K562 (cell line): ENCODE measurements at regions not wholly inside any gene's neighbourhood (a gene's known extent, or its start where the extent isn't known, plus 50 kb on each side); places are given as distances from the start of the nearest gene placed in this dataset.

Experiments
- ATAC-seq: fragments of 200-7000 bp; cut with Tn5 transposase; 3 replicates; pipeline ENCODE4 v1.9.1; 2020; ENCODE audit warnings: moderate library complexity
- BruUV-seq: library from RNA; stranded (reverse); fragments of 400-500 nt; replicated peaks from 2 replicates; lab custom pipeline; 2021; lab: Mats Ljungman, UMichigan
- CTCF ChIA-PET: fragments of 300-600 bp; formaldehyde crosslinking; extraction: SDS; loops from one replicate; lab custom pipeline; 2021; ENCODE audit warnings: low intra/inter-chr PET ratio; lab: Yijun Ruan, JAX
- POLR2A ChIA-PET: fragments of 300-600, 350-650 bp; sonication (Branson Sonifier 250); formaldehyde crosslinking; extraction: SDS; loops from one replicate; lab custom pipeline; 2021; ENCODE audit warnings: antibody characterized with exemption, inconsistent platforms; lab: Yijun Ruan, JAX
- DNase-seq, 4 experiments: peaks; one replicate each; pipeline versions ENCODE4 v3.0.0 to v3.0.0-alpha.2; 2011 to 2018; ENCODE audit warnings: low spot score in 3 of 4, mixed read lengths in 3 of 4; ENCODE audit errors: extremely low read depth in 1 of 4
- FAIRE-seq: peaks from 2 replicates; lab custom pipeline; 2011; peaks lifted over from hg19 to GRCh38; lab: Jason Lieb, UNC
- H2AFZ ChIP-seq: 2 replicates; pipeline ENCODE4 v1.6.0; 2011; ENCODE audit warnings: low read depth, low read length, control low read depth, inconsistent platforms
- H3K27ac ChIP-seq: fragments of 200-600 bp; 3 replicates; pipeline ENCODE4 v1.8.0; 2011; ENCODE audit warnings: low read depth, mild to moderate bottlenecking, control low read depth, inconsistent platforms, low read length, moderate library complexity, mixed read lengths; ENCODE audit errors: extremely low read depth
- H3K27me3 ChIP-seq, 2 experiments: fragments of 300-600 bp in 1 of 2; 2 replicates in 1 of 2; 3 replicates in 1 of 2; pipeline versions ENCODE4 v1.6.0 to v1.8.0; 2011; ENCODE audit warnings: inconsistent platforms in 2 of 2, low read length in 2 of 2, mild to moderate bottlenecking in 1 of 2, mixed read lengths in 1 of 2, moderate library complexity in 1 of 2; ENCODE audit not compliant: control insufficient read depth in 2 of 2, insufficient read depth in 2 of 2
- H3K36me3 ChIP-seq: fragments of 300-600 bp; 3 replicates; pipeline ENCODE4 v1.8.0; 2011; ENCODE audit warnings: mild to moderate bottlenecking, low read length, inconsistent platforms; ENCODE audit not compliant: control insufficient read depth, insufficient read depth
- H3K4me1 ChIP-seq, 2 experiments: fragments of 200-600 bp in 1 of 2; replicated peaks in 1 of 2; 2 replicates in 1 of 2; 3 replicates in 1 of 2; pipeline versions ENCODE4 v1.5.1 to v1.8.0; 2011; ENCODE audit warnings: inconsistent platforms in 2 of 2, low read length in 2 of 2, mild to moderate bottlenecking in 1 of 2, mixed read lengths in 1 of 2, moderate library complexity in 1 of 2; ENCODE audit not compliant: control insufficient read depth in 2 of 2, insufficient read depth in 2 of 2
- H3K4me2 ChIP-seq: 2 replicates; pipeline ENCODE4 v1.6.1; 2011; ENCODE audit warnings: low read length, control low read depth, inconsistent platforms, mixed read lengths; ENCODE audit not compliant: insufficient read depth
- H3K4me3 ChIP-seq: fragments of 200-600 bp; sonication (generic), shearing (Covaris generic); 2 replicates; pipeline ENCODE4 v1.5.1; 2016; ENCODE audit warnings: control low read depth, inconsistent platforms
- H3K79me2 ChIP-seq: fragments of 200-600 bp; 3 replicates; pipeline ENCODE4 v1.8.0; 2011; ENCODE audit warnings: low read length, inconsistent platforms; ENCODE audit not compliant: control insufficient read depth, insufficient read depth
- H3K9ac ChIP-seq, 2 experiments: 2 replicates each; pipeline versions ENCODE4 v1.6.0 to v1.6.1; 2011; ENCODE audit warnings: low read depth in 2 of 2, low read length in 2 of 2, control low read depth in 1 of 2, inconsistent platforms in 1 of 2, mild to moderate bottlenecking in 1 of 2, mixed read lengths in 1 of 2; ENCODE audit not compliant: insufficient read depth in 1 of 2
- H3K9me1 ChIP-seq: one replicate; pipeline ENCODE4 v1.6.0; 2011; ENCODE audit warnings: inconsistent platforms, mild to moderate bottlenecking, low read length, moderate library complexity; ENCODE audit not compliant: control insufficient read depth, insufficient read depth
- H3K9me3 ChIP-seq: replicated peaks from 2 replicates; pipeline ENCODE4 v1.5.1; 2011; ENCODE audit warnings: low read depth, low read length, inconsistent platforms; ENCODE audit not compliant: control insufficient read depth, insufficient read depth
- H4K20me1 ChIP-seq: replicated peaks from 2 replicates; pipeline ENCODE4 v1.6.1; 2011; ENCODE audit warnings: low read length, inconsistent platforms, mixed read lengths; ENCODE audit not compliant: control insufficient read depth, insufficient read depth
- ZNF184 ChIP-seq: sonication (generic); formaldehyde crosslinking; IDR thresholded peaks from 2 replicates; pipeline ENCODE4 v1.5.0; 2020; ENCODE audit warnings: missing genetic modification reagents
- WGBS: fragments of 100-300 bp; shearing (Covaris generic); methylation state at CpG from one replicate; pipeline ENCODE4 v1.1.6; 2016; ENCODE audit warnings: low coverage, mixed read lengths; ENCODE audit not compliant: insufficient coverage; ENCODE audit errors: missing lambda C conversion rate; 5-methylcytosine and 5-hydroxymethylcytosine counted together
- in situ Hi-C: fragments of 300-500 bp; cut with MboI; formaldehyde crosslinking; loops from 4 replicates; pipeline ENCODE4 v1.15.0; 2018; ENCODE audit warnings: inconsistent platforms, mixed read lengths
- intact Hi-C: fragments of 100-400 bp; cut with micrococcal nuclease; formaldehyde crosslinking; loops from 2 replicates; pipeline ENCODE4 v1.14.2; 2022
- TF ChIP-seq, protein P1 (sequence below), 2 experiments: fragments of 450-650 bp; IDR thresholded peaks; 2 replicates each; pipeline ENCODE4 v1.6.1; 2018; ENCODE audit warnings: mild to moderate bottlenecking in 2 of 2, low read depth in 1 of 2; ENCODE audit not compliant: partially characterized antibody in 2 of 2

DNA sequence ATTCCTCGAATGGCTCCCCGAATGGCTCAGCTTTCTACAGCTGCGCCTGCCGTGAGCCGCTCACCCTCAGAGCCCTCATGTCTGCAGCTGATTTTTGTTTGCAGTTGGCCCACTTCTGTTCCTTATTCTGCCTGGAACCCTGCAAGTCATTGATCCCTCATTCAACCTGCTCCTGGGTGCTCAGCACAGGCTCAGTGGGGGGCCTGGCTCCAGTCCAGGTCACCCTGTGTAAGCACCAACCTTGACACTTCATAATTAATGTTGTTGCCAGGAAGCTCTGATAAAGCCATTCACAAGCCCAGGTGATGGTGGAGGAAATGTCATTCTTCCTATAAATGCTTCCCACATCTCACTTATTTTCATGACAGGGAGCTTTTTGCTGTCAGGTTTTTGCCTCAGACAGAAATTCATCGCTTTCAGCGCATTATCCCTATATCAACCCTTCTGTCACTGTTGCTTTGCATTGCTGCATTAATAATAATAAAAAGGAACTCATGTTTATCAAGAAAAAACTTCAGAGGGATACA is 85.7 kb downstream of the F11 start:
- no peak overlapping the region for H3K27ac ChIP-seq

More for the DNA sequence above, 85.7 kb downstream of the F11 start:
- Histone ChIP-seq H4K20me1 (no peaks in the 10 kb centered on the region), H3K9ac (no peak overlapping the region), H3K9me3 (no peaks in the 10 kb centered on the region), H3K9me1 (no peaks in the 10 kb centered on the region), H3K4me1 (no peaks in the 10 kb centered on the region; a peak in 1 of 5 replicates), H3K4me2 (no peak overlapping the region), H3K4me3 (no peak overlapping the region), H3K27me3 (peaks cover 17 to 40% of the 10 kb centered on the region in 2 experiments; a peak in 4 of 5 replicates), H2AFZ (no peak overlapping the region), H3K36me3 (no peaks in the 10 kb centered on the region), H3K79me2 (no peaks in the 10 kb centered on the region)
- in situ Hi-C loops (no loop called here), intact Hi-C loops (no loop called here)
- TF ChIP-seq, protein P1, sequence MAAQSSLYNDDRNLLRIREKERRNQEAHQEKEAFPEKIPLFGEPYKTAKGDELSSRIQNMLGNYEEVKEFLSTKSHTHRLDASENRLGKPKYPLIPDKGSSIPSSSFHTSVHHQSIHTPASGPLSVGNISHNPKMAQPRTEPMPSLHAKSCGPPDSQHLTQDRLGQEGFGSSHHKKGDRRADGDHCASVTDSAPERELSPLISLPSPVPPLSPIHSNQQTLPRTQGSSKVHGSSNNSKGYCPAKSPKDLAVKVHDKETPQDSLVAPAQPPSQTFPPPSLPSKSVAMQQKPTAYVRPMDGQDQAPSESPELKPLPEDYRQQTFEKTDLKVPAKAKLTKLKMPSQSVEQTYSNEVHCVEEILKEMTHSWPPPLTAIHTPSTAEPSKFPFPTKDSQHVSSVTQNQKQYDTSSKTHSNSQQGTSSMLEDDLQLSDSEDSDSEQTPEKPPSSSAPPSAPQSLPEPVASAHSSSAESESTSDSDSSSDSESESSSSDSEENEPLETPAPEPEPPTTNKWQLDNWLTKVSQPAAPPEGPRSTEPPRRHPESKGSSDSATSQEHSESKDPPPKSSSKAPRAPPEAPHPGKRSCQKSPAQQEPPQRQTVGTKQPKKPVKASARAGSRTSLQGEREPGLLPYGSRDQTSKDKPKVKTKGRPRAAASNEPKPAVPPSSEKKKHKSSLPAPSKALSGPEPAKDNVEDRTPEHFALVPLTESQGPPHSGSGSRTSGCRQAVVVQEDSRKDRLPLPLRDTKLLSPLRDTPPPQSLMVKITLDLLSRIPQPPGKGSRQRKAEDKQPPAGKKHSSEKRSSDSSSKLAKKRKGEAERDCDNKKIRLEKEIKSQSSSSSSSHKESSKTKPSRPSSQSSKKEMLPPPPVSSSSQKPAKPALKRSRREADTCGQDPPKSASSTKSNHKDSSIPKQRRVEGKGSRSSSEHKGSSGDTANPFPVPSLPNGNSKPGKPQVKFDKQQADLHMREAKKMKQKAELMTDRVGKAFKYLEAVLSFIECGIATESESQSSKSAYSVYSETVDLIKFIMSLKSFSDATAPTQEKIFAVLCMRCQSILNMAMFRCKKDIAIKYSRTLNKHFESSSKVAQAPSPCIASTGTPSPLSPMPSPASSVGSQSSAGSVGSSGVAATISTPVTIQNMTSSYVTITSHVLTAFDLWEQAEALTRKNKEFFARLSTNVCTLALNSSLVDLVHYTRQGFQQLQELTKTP (IDR thresholded peaks at IDR 0.05; ENCODE audit: low read depth in 1 of 2, partially characterized antibody in 2 of 2) = no peak
- no peak for TF ChIP-seq ZNF184
- WGBS = 4% methylated on average over 7 of the region's 7 CpGs
- FAIRE-seq (no peak), ATAC-seq (no peak), DNase-seq (no peak)
- CTCF ChIA-PET = no interaction called here
- POLR2A ChIA-PET = no interaction called here
- BruUV-seq = no TSS peak
